ENCODE measurements at regions not wholly inside any gene's neighbourhood (a gene's known extent, or its start where the extent isn't known, plus 50 kb on each side); places are given as distances from the start of the nearest gene placed in this dataset.

GRCh38 chr3:177374323-177374722 is 177.0 kb upstream of the TBL1XR1 start:
- Histone ChIP-seq H3K4me1 (ENCODE audit: low read depth) (no peaks in the 10 kb centered on the region), H3K27ac (no peak overlapping the region), H3K36me3 (no peaks in the 10 kb centered on the region), H3K9me3 (ENCODE audit: low read depth) (no peaks in the 10 kb centered on the region), H3K4me3 (no peak overlapping the region), H3K27me3 (no peaks in the 10 kb centered on the region)
- no peak for TF ChIP-seq CTCF (IDR thresholded peaks at IDR 0.05; ENCODE audit: low read depth, low read length)
- no peak for DNase-seq (ENCODE audit: low read depth in 1 of 2, low spot score in 1 of 2)

- Histone ChIP-seq H3K36me3 (no peaks in the 10 kb centered on the region), H3K9me3 (ENCODE audit: low read depth) (no peaks in the 10 kb centered on the region), H3K27me3 (no peaks in the 10 kb centered on the region), H3K4me1 (ENCODE audit: low read depth) (no peaks in the 10 kb centered on the region), H3K4me3 (no peak overlapping the region), H3K27ac (no peak overlapping the region)
- DNase-seq (ENCODE audit: low read depth in 1 of 2, low spot score in 1 of 2) = no peak
- TF ChIP-seq CTCF (IDR thresholded peaks at IDR 0.05; ENCODE audit: low read depth, low read length) = no peak
Observed at GRCh38 chr3:177375316-177375715, 178.0 kb upstream of the TBL1XR1 start.

- Histone ChIP-seq H3K36me3 (no peaks in the 10 kb centered on the region), H3K27me3 (no peaks in the 10 kb centered on the region), H3K4me1 (ENCODE audit: low read depth) (no peaks in the 10 kb centered on the region), H3K4me3 (no peak overlapping the region), H3K9me3 (ENCODE audit: low read depth) (no peaks in the 10 kb centered on the region), H3K27ac (no peak overlapping the region)
- DNase-seq (ENCODE audit: low read depth in 1 of 2, low spot score in 1 of 2) = no peak
- TF ChIP-seq CTCF (IDR thresholded peaks at IDR 0.05; ENCODE audit: low read depth, low read length) = no peak
Observed at GRCh38 chr3:177377166-177377565, 179.9 kb upstream of the TBL1XR1 start.

- DNase-seq (ENCODE audit: low read depth in 1 of 2, low spot score in 1 of 2) = no peak
- H3K4me1 ChIP-seq (ENCODE audit: low read depth) = no peaks in the 10 kb centered on the region
- no peak overlapping the region for H3K27ac ChIP-seq
- no peaks in the 10 kb centered on the region for H3K9me3 ChIP-seq (ENCODE audit: low read depth)
- H3K36me3 ChIP-seq = no peaks in the 10 kb centered on the region
- TF ChIP-seq CTCF (IDR thresholded peaks at IDR 0.05; ENCODE audit: low read depth, low read length) = no peak
- no peaks in the 10 kb centered on the region for H3K27me3 ChIP-seq
- H3K4me3 ChIP-seq = no peak overlapping the region
Observed at GRCh38 chr3:177378168-177378567, 180.9 kb upstream of the TBL1XR1 start.

GRCh38 chr3:177379045-177379444 is 181.8 kb upstream of the TBL1XR1 start:
- no peaks in the 10 kb centered on the region for H3K4me1 ChIP-seq (ENCODE audit: low read depth)
- H3K9me3 ChIP-seq (ENCODE audit: low read depth) = no peaks in the 10 kb centered on the region
- H3K27me3 ChIP-seq = no peaks in the 10 kb centered on the region
- no peak for DNase-seq (ENCODE audit: low read depth in 1 of 2, low spot score in 1 of 2)
- no peaks in the 10 kb centered on the region for H3K36me3 ChIP-seq
- no peak overlapping the region for H3K27ac ChIP-seq
- no peak overlapping the region for H3K4me3 ChIP-seq
- no peak for TF ChIP-seq CTCF (IDR thresholded peaks at IDR 0.05; ENCODE audit: low read depth, low read length)

- Histone ChIP-seq H3K9me3 (ENCODE audit: low read depth) (no peaks in the 10 kb centered on the region), H3K4me1 (ENCODE audit: low read depth) (no peaks in the 10 kb centered on the region), H3K4me3 (no peak overlapping the region), H3K27me3 (no peaks in the 10 kb centered on the region), H3K36me3 (no peaks in the 10 kb centered on the region), H3K27ac (no peak overlapping the region)
- DNase-seq (ENCODE audit: low read depth in 1 of 2, low spot score in 1 of 2) = no peak
- no peak for TF ChIP-seq CTCF (IDR thresholded peaks at IDR 0.05; ENCODE audit: low read depth, low read length)
Observed at GRCh38 chr3:177381070-177381469, 183.8 kb upstream of the TBL1XR1 start.
